HCT116 (cell line): ENCODE measurements at regions not wholly inside any gene's neighbourhood (a gene's known extent, or its start where the extent isn't known, plus 50 kb on each side); places are given as distances from the start of the nearest gene placed in this dataset.

Experiments used
- ATAC-seq: fragments of 200-7000 bp; cut with Tn5 transposase; 2 replicates; pipeline ENCODE4 v1.9.1; 2020; ENCODE audit warnings: mild to moderate bottlenecking, moderate library complexity
- BruUV-seq: library from RNA; stranded (reverse); fragments of 400-500 nt; replicated peaks from 2 replicates; lab custom pipeline; 2021; lab: Mats Ljungman, UMichigan
- CTCF ChIA-PET: fragments of 300-600 bp; sonication (Branson Sonifier 250); formaldehyde crosslinking; loops from one replicate; lab custom pipeline; 2021; ENCODE audit warnings: antibody characterized with exemption; lab: Charles Lee
- POLR2A ChIA-PET: fragments of 300-600, 350-600 bp; sonication (Branson Sonifier 250); formaldehyde crosslinking; loops from one replicate; lab custom pipeline; 2021; ENCODE audit warnings: antibody characterized with exemption; lab: Charles Lee
- RAD21 ChIA-PET, 2 experiments: fragments of 300-600 bp; sonication (Branson Sonifier 250); formaldehyde crosslinking; loops; one replicate each; lab custom pipeline; 2023; ENCODE audit warnings: low total read pairs in 2 of 2; ENCODE audit not compliant: uncharacterized antibody in 2 of 2, unreplicated experiment in 2 of 2, low non-redundant PET in 1 of 2; lab: Charles Lee
- DNase-seq: peaks from one replicate; pipeline ENCODE4 v3.0.0-alpha.2; 2010; ENCODE audit warnings: low read depth, low spot score
- H2AFZ ChIP-seq: fragments of 200-600 bp; shearing (Covaris generic), sonication (generic); 2 replicates; pipeline ENCODE4 v1.6.1; 2017; ENCODE audit warnings: low read depth, mixed run types, mixed read lengths, antibody characterized with exemption, low read length; ENCODE audit not compliant: poor library complexity, severe bottlenecking
- H3K27ac ChIP-seq: 2 replicates; pipeline ENCODE4 v1.5.1; 2012; ENCODE audit warnings: low read depth, low read length
- H3K27me3 ChIP-seq: fragments of 200-600 bp; sonication (generic); 2 replicates; pipeline ENCODE4 v1.6.1; 2016; ENCODE audit warnings: mixed run types, low read length, mixed read lengths; ENCODE audit not compliant: insufficient read depth
- H3K36me3 ChIP-seq, 2 experiments: fragments of 200-500 bp in 1 of 2; fragments of 200-600 bp in 1 of 2; sonication (Bioruptor generic) in 1 of 2; sonication (generic) in 1 of 2; 2 replicates each; pipeline versions ENCODE4 v1.5.1 to v1.6.1; 2014 to 2016; ENCODE audit warnings: low read length in 2 of 2, inconsistent platforms in 1 of 2, mixed read lengths in 1 of 2, mixed run types in 1 of 2; ENCODE audit not compliant: insufficient read depth in 2 of 2, control insufficient read depth in 1 of 2
- H3K4me1 ChIP-seq, 2 experiments: fragments of 200-600 bp in 1 of 2; sonication (generic) in 1 of 2; 2 replicates each; pipeline versions ENCODE4 v1.5.1 to v1.6.1; 2012 to 2017; ENCODE audit warnings: low read length in 2 of 2, inconsistent platforms in 1 of 2, mild to moderate bottlenecking in 1 of 2, mixed read lengths in 1 of 2, mixed run types in 1 of 2, moderate library complexity in 1 of 2; ENCODE audit not compliant: insufficient read depth in 2 of 2, control insufficient read depth in 1 of 2
- H3K4me2 ChIP-seq: fragments of 200-600 bp; sonication (generic); 2 replicates; pipeline ENCODE4 v1.6.1; 2017; ENCODE audit warnings: mixed run types, low read length, mixed read lengths
- H3K4me3 ChIP-seq, 2 experiments: fragments of 200-600 bp in 1 of 2; sonication (generic) in 1 of 2; replicated peaks in 1 of 2; 2 replicates each; pipeline ENCODE4 v1.5.1; 2011 to 2016; ENCODE audit warnings: low read length in 2 of 2, control low read depth in 1 of 2, low read depth in 1 of 2, mild to moderate bottlenecking in 1 of 2, mixed read lengths in 1 of 2, mixed run types in 1 of 2
- H3K79me2 ChIP-seq: fragments of 200-600 bp; sonication (generic); 2 replicates; pipeline ENCODE4 v1.6.1; 2017; ENCODE audit warnings: mild to moderate bottlenecking, mixed run types, low read length, moderate library complexity, mixed read lengths; ENCODE audit not compliant: insufficient read depth
- H3K9ac ChIP-seq: fragments of 200-600 bp; sonication (generic); 2 replicates; pipeline ENCODE4 v1.6.1; 2016; ENCODE audit warnings: low read length, mixed read lengths
- H3K9me2 ChIP-seq: fragments of 200-600 bp; sonication (generic), shearing (Covaris generic); 2 replicates; pipeline ENCODE4 v1.6.1; 2017; ENCODE audit warnings: mixed run types, mild to moderate bottlenecking, moderate library complexity; ENCODE audit not compliant: insufficient read depth
- H3K9me3 ChIP-seq, 2 experiments: fragments of 200-500 bp in 1 of 2; fragments of 200-600 bp in 1 of 2; sonication (Bioruptor generic) in 1 of 2; sonication (generic) in 1 of 2; 2 replicates each; pipeline ENCODE4 v1.6.1; 2014 to 2017; ENCODE audit warnings: low read length in 2 of 2, mixed read lengths in 2 of 2, inconsistent platforms in 1 of 2, low read depth in 1 of 2, mild to moderate bottlenecking in 1 of 2, mixed run types in 1 of 2, moderate library complexity in 1 of 2; ENCODE audit not compliant: control insufficient read depth in 1 of 2, insufficient read depth in 1 of 2
- H4K20me1 ChIP-seq: fragments of 200-600 bp; sonication (generic), shearing (Covaris generic); 2 replicates; pipeline ENCODE4 v1.6.1; 2017; ENCODE audit warnings: mixed run types, mild to moderate bottlenecking, moderate library complexity; ENCODE audit not compliant: insufficient read depth
- ATF3 ChIP-seq: IDR thresholded peaks from 2 replicates; pipeline ENCODE4 v1.6.1; 2012
- CBX3 ChIP-seq: IDR thresholded peaks from 2 replicates; pipeline ENCODE4 v1.6.1; 2012; ENCODE audit warnings: low read depth
- CEBPB ChIP-seq: IDR thresholded peaks from 2 replicates; pipeline ENCODE4 v1.6.1; 2012; ENCODE audit warnings: low read depth
- ELF1 ChIP-seq: IDR thresholded peaks from 2 replicates; pipeline ENCODE4 v1.6.1; 2012; ENCODE audit warnings: low read depth, borderline replicate concordance
- EZH2 ChIP-seq: fragments of 200-600 bp; sonication (generic); IDR thresholded peaks from 2 replicates; pipeline ENCODE4 v1.6.1; 2017; ENCODE audit warnings: antibody characterized with exemption, mixed run types
- FOSL1 ChIP-seq: IDR thresholded peaks from 2 replicates; pipeline ENCODE4 v1.6.1; 2012; ENCODE audit warnings: low read depth
- JUND ChIP-seq: IDR thresholded peaks from 2 replicates; pipeline ENCODE4 v1.6.1; 2012
- POLR2AphosphoS5 ChIP-seq: IDR thresholded peaks from 2 replicates; pipeline ENCODE4 v1.6.1; 2011; ENCODE audit warnings: mild to moderate bottlenecking, low read depth, low read length, moderate library complexity
- RAD21 ChIP-seq: IDR thresholded peaks from 2 replicates; pipeline ENCODE4 v1.6.1; 2012; ENCODE audit warnings: low read depth, mild to moderate bottlenecking
- SIN3A ChIP-seq: IDR thresholded peaks from 2 replicates; pipeline ENCODE4 v1.6.1; 2012; ENCODE audit warnings: low read depth
- SP1 ChIP-seq: IDR thresholded peaks from 2 replicates; pipeline ENCODE4 v1.6.1; 2012; ENCODE audit warnings: low read depth
- TCF7L2 ChIP-seq: IDR thresholded peaks from 2 replicates; pipeline ENCODE4 v1.7.0; 2011; ENCODE audit warnings: borderline replicate concordance, inconsistent platforms; ENCODE audit not compliant: insufficient read depth, insufficient read length; ENCODE audit errors: extremely low read depth
- YY1 ChIP-seq: IDR thresholded peaks from 2 replicates; pipeline ENCODE4 v1.6.1; 2011; ENCODE audit warnings: low read length, low read depth, moderate library complexity, mild to moderate bottlenecking; ENCODE audit not compliant: insufficient replicate concordance; ENCODE audit errors: extremely low read depth
- ZFX ChIP-seq: fragments of 450-650 bp; IDR thresholded peaks from 2 replicates; pipeline ENCODE4 v1.6.1; 2017
- intact Hi-C: fragments of 100-400 bp; cut with micrococcal nuclease; formaldehyde crosslinking; loops from 2 replicates; pipeline ENCODE4 v1.10.0; 2022
- TF ChIP-seq, protein P1 (sequence below): IDR thresholded peaks from 2 replicates; pipeline ENCODE4 v1.6.1; 2012
- TF ChIP-seq, protein P2 (sequence below): IDR thresholded peaks from 2 replicates; pipeline ENCODE4 v1.6.1; 2012; ENCODE audit warnings: low read depth
- TF ChIP-seq, protein P3 (sequence below): IDR thresholded peaks from 2 replicates; pipeline ENCODE4 v1.6.1; 2011; ENCODE audit warnings: mild to moderate bottlenecking, low read length, moderate library complexity; ENCODE audit not compliant: insufficient replicate concordance; ENCODE audit errors: extremely low read depth

GRCh38 chr9:134559013-134559412, 82.6 kb upstream of the COL5A1 start:
- H3K9ac ChIP-seq = no peak overlapping the region
- TF ChIP-seq SIN3A (no peak), ATF3 (no peak), FOSL1 (no peak), CEBPB (no peak), YY1 (no peak), ZFX (no peak), TCF7L2 (no peak), JUND (no peak), SP1 (no peak), POLR2AphosphoS5 (no peak), EZH2 (no peak), RAD21 (no peak), ELF1 (no peak), CBX3 (no peak)
- TF ChIP-seq, protein P1, sequence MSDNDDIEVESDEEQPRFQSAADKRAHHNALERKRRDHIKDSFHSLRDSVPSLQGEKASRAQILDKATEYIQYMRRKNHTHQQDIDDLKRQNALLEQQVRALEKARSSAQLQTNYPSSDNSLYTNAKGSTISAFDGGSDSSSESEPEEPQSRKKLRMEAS = no peak
- TF ChIP-seq, protein P2, sequence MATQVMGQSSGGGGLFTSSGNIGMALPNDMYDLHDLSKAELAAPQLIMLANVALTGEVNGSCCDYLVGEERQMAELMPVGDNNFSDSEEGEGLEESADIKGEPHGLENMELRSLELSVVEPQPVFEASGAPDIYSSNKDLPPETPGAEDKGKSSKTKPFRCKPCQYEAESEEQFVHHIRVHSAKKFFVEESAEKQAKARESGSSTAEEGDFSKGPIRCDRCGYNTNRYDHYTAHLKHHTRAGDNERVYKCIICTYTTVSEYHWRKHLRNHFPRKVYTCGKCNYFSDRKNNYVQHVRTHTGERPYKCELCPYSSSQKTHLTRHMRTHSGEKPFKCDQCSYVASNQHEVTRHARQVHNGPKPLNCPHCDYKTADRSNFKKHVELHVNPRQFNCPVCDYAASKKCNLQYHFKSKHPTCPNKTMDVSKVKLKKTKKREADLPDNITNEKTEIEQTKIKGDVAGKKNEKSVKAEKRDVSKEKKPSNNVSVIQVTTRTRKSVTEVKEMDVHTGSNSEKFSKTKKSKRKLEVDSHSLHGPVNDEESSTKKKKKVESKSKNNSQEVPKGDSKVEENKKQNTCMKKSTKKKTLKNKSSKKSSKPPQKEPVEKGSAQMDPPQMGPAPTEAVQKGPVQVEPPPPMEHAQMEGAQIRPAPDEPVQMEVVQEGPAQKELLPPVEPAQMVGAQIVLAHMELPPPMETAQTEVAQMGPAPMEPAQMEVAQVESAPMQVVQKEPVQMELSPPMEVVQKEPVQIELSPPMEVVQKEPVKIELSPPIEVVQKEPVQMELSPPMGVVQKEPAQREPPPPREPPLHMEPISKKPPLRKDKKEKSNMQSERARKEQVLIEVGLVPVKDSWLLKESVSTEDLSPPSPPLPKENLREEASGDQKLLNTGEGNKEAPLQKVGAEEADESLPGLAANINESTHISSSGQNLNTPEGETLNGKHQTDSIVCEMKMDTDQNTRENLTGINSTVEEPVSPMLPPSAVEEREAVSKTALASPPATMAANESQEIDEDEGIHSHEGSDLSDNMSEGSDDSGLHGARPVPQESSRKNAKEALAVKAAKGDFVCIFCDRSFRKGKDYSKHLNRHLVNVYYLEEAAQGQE = no peak
- TF ChIP-seq, protein P3, sequence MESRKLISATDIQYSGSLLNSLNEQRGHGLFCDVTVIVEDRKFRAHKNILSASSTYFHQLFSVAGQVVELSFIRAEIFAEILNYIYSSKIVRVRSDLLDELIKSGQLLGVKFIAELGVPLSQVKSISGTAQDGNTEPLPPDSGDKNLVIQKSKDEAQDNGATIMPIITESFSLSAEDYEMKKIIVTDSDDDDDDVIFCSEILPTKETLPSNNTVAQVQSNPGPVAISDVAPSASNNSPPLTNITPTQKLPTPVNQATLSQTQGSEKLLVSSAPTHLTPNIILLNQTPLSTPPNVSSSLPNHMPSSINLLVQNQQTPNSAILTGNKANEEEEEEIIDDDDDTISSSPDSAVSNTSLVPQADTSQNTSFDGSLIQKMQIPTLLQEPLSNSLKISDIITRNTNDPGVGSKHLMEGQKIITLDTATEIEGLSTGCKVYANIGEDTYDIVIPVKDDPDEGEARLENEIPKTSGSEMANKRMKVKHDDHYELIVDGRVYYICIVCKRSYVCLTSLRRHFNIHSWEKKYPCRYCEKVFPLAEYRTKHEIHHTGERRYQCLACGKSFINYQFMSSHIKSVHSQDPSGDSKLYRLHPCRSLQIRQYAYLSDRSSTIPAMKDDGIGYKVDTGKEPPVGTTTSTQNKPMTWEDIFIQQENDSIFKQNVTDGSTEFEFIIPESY = no peak
- ChIA-PET RAD21 (no interaction called here), CTCF (no interaction called here), POLR2A (no interaction called here)
- no peaks in the 10 kb centered on the region for H3K9me3 ChIP-seq
- BruUV-seq = no TSS peak
- H3K4me1 ChIP-seq = no peaks in the 10 kb centered on the region
- no peak for DNase-seq
- H2AFZ ChIP-seq = no peak overlapping the region
- intact Hi-C loops = no loop called here
- H3K27ac ChIP-seq = no peak overlapping the region
- no peaks in the 10 kb centered on the region for H3K9me2 ChIP-seq
- H3K27me3 ChIP-seq = peaks cover 11% of the 10 kb centered on the region; the same call in 1 of the 2 replicates
- no peaks in the 10 kb centered on the region for H3K79me2 ChIP-seq
- H3K36me3 ChIP-seq = no peaks in the 10 kb centered on the region
- H3K4me3 ChIP-seq = no peak overlapping the region
- no peak for ATAC-seq
- no peak overlapping the region for H3K4me2 ChIP-seq
- no peaks in the 10 kb centered on the region for H4K20me1 ChIP-seq
